ENCODE measurements at regions not wholly inside any gene's neighbourhood (a gene's known extent, or its start where the extent isn't known, plus 50 kb on each side); places are given as distances from the start of the nearest gene placed in this dataset.

- Histone ChIP-seq H3K27ac (ENCODE audit: low read depth, low read length) (no peak overlapping the region), H3K9me3 (ENCODE audit: control insufficient read depth, insufficient read depth, low read length) (no peaks in the 10 kb centered on the region), H3K4me3 (ENCODE audit: low read depth, low read length) (no peak overlapping the region), H3K27me3 (ENCODE audit: control insufficient read depth, insufficient read depth, low read length) (no peaks in the 10 kb centered on the region)
- ChIA-PET POLR2A (no interaction called here), CTCF (no interaction called here)
- TF ChIP-seq CTCF (IDR thresholded peaks at IDR 0.05; ENCODE audit: low read depth, low read length): no peak
- no peak for DNase-seq (ENCODE audit: low read depth, low spot score)
Observed at GRCh38 chr11:110947096-110947495, 234.9 kb upstream of the ARHGAP20 start.

GRCh38 chr11:110939471-110939870 lies 227.2 kb upstream of the ARHGAP20 start:
- no peak overlapping the region for H3K27ac ChIP-seq (ENCODE audit: low read depth, low read length)
- H3K4me3 ChIP-seq (ENCODE audit: low read depth, low read length): no peak overlapping the region
- TF ChIP-seq CTCF (IDR thresholded peaks at IDR 0.05; ENCODE audit: low read depth, low read length): no peak
- no peaks in the 10 kb centered on the region for H3K27me3 ChIP-seq (ENCODE audit: control insufficient read depth, insufficient read depth, low read length)
- ChIA-PET CTCF (no interaction called here), POLR2A (interaction anchor here (0.6 kb wide), 1 partner anchor 23 kb away, joined by 3 read pairs; no protein-coding TSS in a partner anchor)
- DNase-seq (ENCODE audit: low read depth, low spot score): no peak
- H3K9me3 ChIP-seq (ENCODE audit: control insufficient read depth, insufficient read depth, low read length): no peaks in the 10 kb centered on the region

- POLR2A ChIA-PET: no interaction called here
- Histone ChIP-seq H3K27me3 (ENCODE audit: control insufficient read depth, insufficient read depth, low read length) (no peaks in the 10 kb centered on the region), H3K27ac (ENCODE audit: low read depth, low read length) (no peak overlapping the region), H3K4me3 (ENCODE audit: low read depth, low read length) (no peak overlapping the region), H3K9me3 (ENCODE audit: control insufficient read depth, insufficient read depth, low read length) (no peaks in the 10 kb centered on the region)
- no peak for TF ChIP-seq CTCF (IDR thresholded peaks at IDR 0.05; ENCODE audit: low read depth, low read length)
- no peak for DNase-seq (ENCODE audit: low read depth, low spot score)
- CTCF ChIA-PET: interaction anchor here (0.6 kb wide), 1 partner anchor 734 kb away, joined by 3 read pairs; no protein-coding TSS in a partner anchor
Observed at GRCh38 chr11:110935018-110935640, 222.9 kb upstream of the ARHGAP20 start.

- ChIA-PET CTCF (no interaction called here), POLR2A (no interaction called here)
- Histone ChIP-seq H3K27ac (ENCODE audit: low read depth, low read length) (no peak overlapping the region), H3K4me3 (ENCODE audit: low read depth, low read length) (no peak overlapping the region), H3K27me3 (ENCODE audit: control insufficient read depth, insufficient read depth, low read length) (no peaks in the 10 kb centered on the region), H3K9me3 (ENCODE audit: control insufficient read depth, insufficient read depth, low read length) (no peaks in the 10 kb centered on the region)
- no peak for DNase-seq (ENCODE audit: low read depth, low spot score)
- TF ChIP-seq CTCF (IDR thresholded peaks at IDR 0.05; ENCODE audit: low read depth, low read length): no peak
Observed at GRCh38 chr11:110929129-110929528, 216.9 kb upstream of the ARHGAP20 start.

- TF ChIP-seq CTCF (IDR thresholded peaks at IDR 0.05; ENCODE audit: low read depth, low read length): no peak
- Histone ChIP-seq H3K27ac (ENCODE audit: low read depth, low read length) (no peak overlapping the region), H3K9me3 (ENCODE audit: control insufficient read depth, insufficient read depth, low read length) (no peaks in the 10 kb centered on the region), H3K4me3 (ENCODE audit: low read depth, low read length) (no peak overlapping the region), H3K27me3 (ENCODE audit: control insufficient read depth, insufficient read depth, low read length) (no peaks in the 10 kb centered on the region)
- no peak for DNase-seq (ENCODE audit: low read depth, low spot score)
- POLR2A ChIA-PET: interaction anchor here (0.6 kb wide), 1 partner anchor 153 kb away, joined by 4 read pairs; no protein-coding TSS in a partner anchor
- CTCF ChIA-PET: interaction anchor here (0.6 kb wide), 1 partner anchor 63 kb away, joined by 3 read pairs; no protein-coding TSS in a partner anchor
Observed at GRCh38 chr11:110928391-110928790, 216.2 kb upstream of the ARHGAP20 start.
